ENCODE measurements at regions not wholly inside any gene's neighbourhood (a gene's known extent, or its start where the extent isn't known, plus 50 kb on each side); places are given as distances from the start of the nearest gene placed in this dataset.
"Not testable (repeated sequence)": the region's sequence is repeated elsewhere in the genome, so short reads cannot be mapped to it uniquely, and the experiment has no call there.

DNA sequence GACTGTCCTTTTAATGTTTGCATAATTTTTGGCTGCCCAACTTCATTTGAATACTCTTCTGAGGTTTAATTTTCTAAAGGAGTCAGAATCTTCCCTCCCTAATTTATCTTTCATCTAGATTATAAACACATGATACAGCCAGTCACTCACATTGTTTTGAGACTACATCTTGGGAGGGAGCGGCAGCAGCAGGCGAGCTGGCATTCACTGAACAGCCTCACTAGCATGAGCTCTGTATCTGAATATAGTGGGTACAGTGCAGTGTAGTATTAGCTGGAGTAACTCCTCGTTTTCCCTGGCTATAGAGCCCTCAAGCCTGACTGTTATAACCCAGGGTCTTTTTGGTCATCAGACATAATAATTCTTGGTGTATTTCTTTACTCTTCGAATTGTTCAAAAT is 969.2 kb upstream of the COX7C start:
- no peaks in the 10 kb centered on the region for H3K36me3 ChIP-seq (ENCODE audit: insufficient read depth, low read length)
- no peaks in the 10 kb centered on the region for H3K4me1 ChIP-seq (ENCODE audit: insufficient read depth, low read length)
- H3K9me3 ChIP-seq (ENCODE audit: control insufficient read depth, insufficient read depth, low read length) = no peaks in the 10 kb centered on the region
- no peak overlapping the region for H3K9ac ChIP-seq (ENCODE audit: low read depth, low read length)

DNA sequence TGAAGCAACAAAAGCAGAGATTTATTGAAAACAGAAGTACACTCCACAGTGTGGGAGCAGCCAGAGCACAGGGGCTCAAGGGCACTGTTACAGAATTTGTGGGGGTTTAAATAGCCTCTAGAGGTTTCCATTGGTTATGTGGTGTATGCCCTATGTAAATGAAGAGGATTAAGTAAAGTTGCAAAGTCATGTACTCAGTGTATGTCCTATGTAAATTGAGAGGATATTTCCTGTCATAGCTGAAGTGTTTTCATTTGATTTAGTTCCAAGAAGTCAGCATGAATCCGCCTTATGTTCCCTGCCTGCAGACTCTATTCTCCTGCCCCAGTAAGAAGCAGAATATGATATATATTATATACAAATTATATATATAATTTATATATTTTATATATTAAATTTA is 966.0 kb upstream of the COX7C start:
- no peak overlapping the region for H3K9ac ChIP-seq (ENCODE audit: low read depth, low read length)
- no peaks in the 10 kb centered on the region for H3K36me3 ChIP-seq (ENCODE audit: insufficient read depth, low read length)
- no peaks in the 10 kb centered on the region for H3K9me3 ChIP-seq (ENCODE audit: control insufficient read depth, insufficient read depth, low read length)
- H3K4me1 ChIP-seq (ENCODE audit: insufficient read depth, low read length) = no peaks in the 10 kb centered on the region

DNA sequence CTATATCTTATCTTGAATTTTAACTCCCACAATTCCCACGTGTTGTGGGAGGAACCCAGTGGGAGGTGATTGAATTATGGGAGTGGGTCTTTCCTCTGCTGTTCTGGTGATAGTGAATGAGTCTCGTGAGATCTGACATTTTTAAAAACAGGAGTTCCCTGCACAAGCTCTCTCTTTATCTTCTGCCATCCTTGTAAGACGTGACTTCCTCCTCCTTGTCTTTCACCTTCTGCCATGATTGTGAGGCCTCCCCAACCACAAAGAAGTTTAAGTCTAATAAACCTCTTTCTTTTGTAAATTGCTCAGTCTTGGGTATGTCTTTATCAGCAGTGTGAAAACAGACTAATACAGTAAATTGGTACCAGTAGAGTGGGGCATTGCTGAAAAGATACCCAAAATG is 963.6 kb upstream of the COX7C start:
- H3K9ac ChIP-seq (ENCODE audit: low read depth, low read length); H3K36me3 ChIP-seq (ENCODE audit: insufficient read depth, low read length); H3K9me3 ChIP-seq (ENCODE audit: control insufficient read depth, insufficient read depth, low read length); H3K4me1 ChIP-seq (ENCODE audit: insufficient read depth, low read length): not testable (repeated sequence)

DNA sequence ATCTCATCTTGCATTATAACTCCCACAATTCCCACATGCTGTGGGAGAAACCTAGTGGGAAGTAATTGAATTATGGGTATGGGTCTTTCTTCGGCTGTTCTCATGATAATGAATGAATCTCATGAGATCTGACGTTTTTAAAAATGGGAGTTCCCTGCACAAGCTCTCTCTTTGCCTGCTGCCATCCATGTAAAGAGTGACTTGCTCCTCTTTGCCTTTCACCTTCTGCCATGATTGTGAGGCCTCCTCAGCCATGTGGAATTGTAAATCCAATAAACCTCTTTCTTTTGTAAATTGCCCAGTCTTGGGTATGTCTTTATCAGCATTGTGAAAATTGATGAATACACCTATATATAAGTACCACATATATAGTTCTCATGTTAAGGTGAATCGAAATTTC is 961.7 kb upstream of the COX7C start:
- Histone ChIP-seq H3K9me3 (ENCODE audit: control insufficient read depth, insufficient read depth, low read length) (no peaks in the 10 kb centered on the region), H3K4me1 (ENCODE audit: insufficient read depth, low read length) (no peaks in the 10 kb centered on the region), H3K9ac (ENCODE audit: low read depth, low read length) (no peak overlapping the region), H3K36me3 (ENCODE audit: insufficient read depth, low read length) (no peaks in the 10 kb centered on the region)

DNA sequence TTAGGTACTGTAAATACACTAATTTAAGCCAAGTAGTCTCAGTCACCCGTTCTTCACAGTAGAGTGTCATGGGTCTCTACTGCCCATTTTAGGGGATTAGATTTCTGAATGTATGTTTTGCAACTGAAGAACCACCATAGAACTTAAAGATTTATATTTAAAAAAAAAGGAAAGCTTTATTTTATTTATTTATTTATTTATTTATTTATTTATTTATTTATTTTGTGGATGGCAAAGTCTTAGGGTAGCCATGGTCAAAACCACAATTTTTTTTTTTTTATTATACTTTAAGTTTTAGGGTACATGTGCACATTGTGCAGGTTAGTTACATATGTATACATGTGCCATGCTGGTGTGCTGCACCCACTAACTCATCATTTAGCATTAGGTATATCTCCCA is 960.4 kb upstream of the COX7C start:
- H3K4me1 ChIP-seq (ENCODE audit: insufficient read depth, low read length); H3K9me3 ChIP-seq (ENCODE audit: control insufficient read depth, insufficient read depth, low read length); H3K9ac ChIP-seq (ENCODE audit: low read depth, low read length); H3K36me3 ChIP-seq (ENCODE audit: insufficient read depth, low read length): not testable (repeated sequence)

DNA sequence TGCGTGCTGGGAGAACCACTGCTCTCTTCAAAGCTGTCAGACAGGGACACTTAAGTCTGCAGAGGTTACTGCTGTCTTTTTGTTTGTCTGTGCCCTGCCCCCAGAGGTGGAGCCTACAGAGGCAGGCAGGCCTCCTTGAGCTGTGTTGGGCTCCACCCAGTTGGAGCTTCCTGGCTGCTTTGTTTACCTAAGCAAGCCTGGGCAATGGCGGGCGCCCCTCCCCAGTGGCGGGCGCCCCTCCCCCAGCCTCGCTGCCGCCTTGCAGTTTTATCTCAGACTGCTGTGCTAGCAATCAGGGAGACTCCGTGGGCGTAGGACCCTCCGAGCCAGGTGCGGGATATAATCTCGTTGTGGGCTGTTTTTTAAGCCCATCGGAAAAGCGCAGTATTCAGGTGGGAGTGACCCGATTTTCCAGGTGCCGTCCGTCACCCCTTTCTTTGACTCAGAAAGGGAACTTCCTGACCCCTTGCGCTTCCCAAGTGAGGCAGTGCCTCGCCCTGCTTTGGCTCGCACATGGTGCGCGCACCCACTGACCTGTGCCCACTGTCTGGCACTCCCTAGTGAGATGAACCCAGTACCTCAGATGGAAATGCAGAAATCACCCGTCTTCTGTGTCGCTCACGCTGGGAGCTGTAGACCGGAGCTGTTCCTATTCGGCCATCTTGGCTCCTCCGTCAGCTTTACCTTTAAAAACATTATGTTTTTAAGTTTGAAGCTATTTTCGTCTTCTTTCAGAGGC is 954.6 kb upstream of the COX7C start:
- peak overlapping the region; percentile 33 for H3K9ac ChIP-seq (ENCODE audit: low read depth, low read length)
- H3K9me3 ChIP-seq (ENCODE audit: control insufficient read depth, insufficient read depth, low read length); H3K4me1 ChIP-seq (ENCODE audit: insufficient read depth, low read length); H3K36me3 ChIP-seq (ENCODE audit: insufficient read depth, low read length): not testable (repeated sequence)

DNA sequence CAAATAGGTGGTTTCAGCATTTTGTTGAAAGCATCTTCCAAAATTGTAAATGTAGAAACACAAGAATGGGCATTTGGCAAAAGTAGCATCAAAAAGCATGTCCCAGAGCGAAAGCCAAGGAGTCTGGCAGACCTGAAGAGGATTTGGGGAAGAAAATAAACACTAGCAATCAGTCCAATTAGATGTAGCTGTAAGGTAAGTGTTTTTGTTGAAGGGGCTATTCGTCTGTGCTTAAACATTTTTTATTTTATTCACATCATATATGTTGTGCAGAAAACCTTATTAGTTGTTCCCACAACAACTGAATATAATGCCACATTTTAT is 954.1 kb upstream of the COX7C start:
- no peaks in the 10 kb centered on the region for H3K36me3 ChIP-seq (ENCODE audit: insufficient read depth, low read length)
- H3K9ac ChIP-seq (ENCODE audit: low read depth, low read length) = peak overlapping the region; percentile 33
- no peaks in the 10 kb centered on the region for H3K4me1 ChIP-seq (ENCODE audit: insufficient read depth, low read length)
- no peaks in the 10 kb centered on the region for H3K9me3 ChIP-seq (ENCODE audit: control insufficient read depth, insufficient read depth, low read length)

DNA sequence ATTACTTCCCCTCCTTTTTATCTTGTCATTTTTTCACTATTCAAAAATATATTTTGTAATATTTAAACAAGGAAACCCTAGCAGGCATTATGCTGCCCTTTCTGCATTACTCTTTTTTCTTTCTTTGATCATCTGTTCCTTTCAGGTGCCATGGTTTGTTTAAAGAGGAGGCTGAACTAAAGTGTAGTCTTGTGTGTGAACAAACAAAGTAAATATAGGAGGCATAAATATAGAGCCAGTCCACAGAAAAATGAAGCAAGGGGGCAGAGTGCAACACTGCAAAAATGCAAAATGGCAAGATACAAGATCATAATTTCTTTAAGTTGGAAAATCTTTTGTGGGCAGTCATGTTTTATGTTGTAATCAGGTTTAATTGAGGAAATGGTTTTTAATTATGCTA is 947.3 kb upstream of the COX7C start:
- no peaks in the 10 kb centered on the region for H3K9me3 ChIP-seq (ENCODE audit: control insufficient read depth, insufficient read depth, low read length)
- H3K9ac ChIP-seq (ENCODE audit: low read depth, low read length) = no peak overlapping the region
- H3K36me3 ChIP-seq (ENCODE audit: insufficient read depth, low read length) = no peaks in the 10 kb centered on the region
- H3K4me1 ChIP-seq (ENCODE audit: insufficient read depth, low read length) = no peaks in the 10 kb centered on the region

DNA sequence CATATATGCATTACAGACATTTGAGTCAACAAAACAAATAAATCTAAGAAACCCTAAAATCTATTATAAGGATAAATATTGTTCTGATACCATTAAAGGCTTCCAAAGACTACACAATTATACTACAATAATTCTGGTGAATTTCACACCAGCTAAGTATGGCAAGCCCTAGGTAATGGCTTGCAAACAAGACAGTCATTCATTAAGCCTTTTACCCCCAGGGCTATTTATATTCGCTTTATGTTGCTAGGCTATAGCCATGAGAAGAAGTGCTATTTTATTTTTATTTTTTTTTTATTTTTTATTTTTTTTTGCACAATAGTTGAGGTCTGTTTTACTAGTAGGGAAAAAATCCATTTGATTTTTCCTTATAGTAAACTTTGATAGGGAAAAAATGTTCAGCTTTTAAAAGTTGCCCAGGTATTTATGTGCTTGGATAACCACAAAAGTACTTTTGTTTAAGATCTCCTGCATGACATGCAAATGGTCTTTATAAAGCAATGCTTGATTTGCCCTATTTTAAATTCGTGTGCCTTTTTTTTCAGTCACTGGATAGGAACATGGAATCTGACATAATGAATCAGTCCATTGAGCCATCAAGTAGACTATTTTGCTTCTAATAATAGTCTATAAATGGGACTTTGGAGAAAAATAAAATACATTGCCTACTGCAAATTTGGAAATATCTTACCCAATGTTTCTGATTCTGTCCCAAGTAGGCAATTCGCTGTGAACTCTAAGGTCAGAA is 946.3 kb upstream of the COX7C start:
- no peaks in the 10 kb centered on the region for H3K4me1 ChIP-seq (ENCODE audit: insufficient read depth, low read length)
- H3K9me3 ChIP-seq (ENCODE audit: control insufficient read depth, insufficient read depth, low read length) = no peaks in the 10 kb centered on the region
- H3K36me3 ChIP-seq (ENCODE audit: insufficient read depth, low read length) = no peaks in the 10 kb centered on the region
- no peak overlapping the region for H3K9ac ChIP-seq (ENCODE audit: low read depth, low read length)

DNA sequence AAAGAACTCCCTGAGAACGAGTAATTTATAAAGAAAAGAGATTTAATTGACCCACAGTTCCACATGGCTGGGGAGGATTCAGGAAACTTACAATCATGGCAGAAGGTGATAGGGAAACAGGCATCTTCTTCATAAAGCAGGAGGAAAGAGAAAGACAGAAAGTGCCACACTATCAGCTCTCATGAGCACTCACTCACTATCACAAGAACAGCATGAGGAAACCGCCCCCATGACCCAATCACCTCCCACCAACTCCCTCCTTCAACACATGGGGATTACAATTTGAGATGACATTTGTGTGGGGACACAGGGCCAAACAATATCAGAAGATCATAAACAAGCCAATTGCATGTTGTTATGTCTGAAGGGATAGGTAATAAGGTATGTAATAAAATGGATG is 935.9 kb upstream of the COX7C start:
- no peak overlapping the region for H3K9ac ChIP-seq (ENCODE audit: low read depth, low read length)
- H3K4me1 ChIP-seq (ENCODE audit: insufficient read depth, low read length) = no peaks in the 10 kb centered on the region
- H3K36me3 ChIP-seq (ENCODE audit: insufficient read depth, low read length) = no peaks in the 10 kb centered on the region
- H3K9me3 ChIP-seq (ENCODE audit: control insufficient read depth, insufficient read depth, low read length) = no peaks in the 10 kb centered on the region

DNA sequence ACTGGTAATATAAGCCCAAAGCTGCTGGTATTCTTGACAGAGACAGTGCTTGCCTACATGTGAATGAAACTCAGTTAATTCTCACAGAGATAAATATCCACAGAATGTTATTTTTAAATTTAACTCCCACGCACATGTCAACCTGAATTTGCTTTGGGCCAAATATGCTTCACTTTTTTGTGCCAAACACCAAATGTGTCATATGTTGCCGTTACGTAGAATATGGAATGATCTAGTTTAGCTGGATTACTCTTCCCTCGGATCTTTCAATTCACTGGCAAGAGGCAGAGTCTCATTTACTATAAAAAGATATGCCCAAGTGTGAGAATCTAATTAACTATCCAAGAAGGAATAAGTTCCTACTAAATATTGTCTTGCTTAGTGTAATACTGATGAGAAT is 933.4 kb upstream of the COX7C start:
- Histone ChIP-seq H3K9me3 (ENCODE audit: control insufficient read depth, insufficient read depth, low read length) (no peaks in the 10 kb centered on the region), H3K36me3 (ENCODE audit: insufficient read depth, low read length) (no peaks in the 10 kb centered on the region), H3K9ac (ENCODE audit: low read depth, low read length) (no peak overlapping the region), H3K4me1 (ENCODE audit: insufficient read depth, low read length) (no peaks in the 10 kb centered on the region)

DNA sequence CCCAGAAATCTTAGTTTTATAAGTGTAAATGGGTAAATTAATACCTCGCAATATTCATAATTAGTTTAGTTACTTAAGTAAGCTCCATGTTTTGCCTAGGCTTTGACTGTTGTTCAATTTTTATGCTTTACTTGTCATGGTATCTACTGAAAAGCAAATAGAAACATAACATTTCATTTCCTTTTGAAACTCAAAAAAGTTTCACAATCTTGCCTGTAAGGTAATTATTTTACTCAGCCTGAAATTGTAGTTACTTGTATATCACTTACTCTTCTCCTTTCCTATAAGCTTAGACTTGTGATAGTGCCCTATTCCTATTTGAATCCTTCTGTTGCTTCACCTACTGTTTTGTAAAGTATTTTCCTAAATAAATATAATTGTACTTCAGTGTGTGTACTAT is 914.4 kb upstream of the COX7C start:
- Histone ChIP-seq H3K9me3 (ENCODE audit: control insufficient read depth, insufficient read depth, low read length) (no peaks in the 10 kb centered on the region), H3K36me3 (ENCODE audit: insufficient read depth, low read length) (no peaks in the 10 kb centered on the region), H3K9ac (ENCODE audit: low read depth, low read length) (no peak overlapping the region), H3K4me1 (ENCODE audit: insufficient read depth, low read length) (no peaks in the 10 kb centered on the region)

DNA sequence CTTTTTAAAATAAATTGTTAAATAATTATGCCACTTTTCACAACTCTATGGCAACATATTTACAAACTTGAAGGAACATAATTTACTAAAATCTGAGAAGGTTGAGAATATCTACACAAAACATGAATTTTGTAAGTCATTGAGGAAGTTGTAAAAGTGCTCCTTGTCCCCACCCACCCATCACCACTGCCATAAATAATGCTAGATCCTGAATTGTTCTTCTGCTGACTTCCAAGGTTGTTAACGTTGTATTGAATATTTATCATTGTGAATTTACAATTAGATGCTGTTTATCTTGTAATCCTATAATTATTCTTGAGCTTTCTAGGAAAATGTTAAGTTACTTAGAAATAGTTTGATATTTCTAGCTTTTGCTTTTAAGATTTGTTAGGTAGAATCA is 908.0 kb upstream of the COX7C start:
- Histone ChIP-seq H3K9me3 (ENCODE audit: control insufficient read depth, insufficient read depth, low read length) (no peaks in the 10 kb centered on the region), H3K9ac (ENCODE audit: low read depth, low read length) (no peak overlapping the region), H3K36me3 (ENCODE audit: insufficient read depth, low read length) (no peaks in the 10 kb centered on the region), H3K4me1 (ENCODE audit: insufficient read depth, low read length) (no peaks in the 10 kb centered on the region)

DNA sequence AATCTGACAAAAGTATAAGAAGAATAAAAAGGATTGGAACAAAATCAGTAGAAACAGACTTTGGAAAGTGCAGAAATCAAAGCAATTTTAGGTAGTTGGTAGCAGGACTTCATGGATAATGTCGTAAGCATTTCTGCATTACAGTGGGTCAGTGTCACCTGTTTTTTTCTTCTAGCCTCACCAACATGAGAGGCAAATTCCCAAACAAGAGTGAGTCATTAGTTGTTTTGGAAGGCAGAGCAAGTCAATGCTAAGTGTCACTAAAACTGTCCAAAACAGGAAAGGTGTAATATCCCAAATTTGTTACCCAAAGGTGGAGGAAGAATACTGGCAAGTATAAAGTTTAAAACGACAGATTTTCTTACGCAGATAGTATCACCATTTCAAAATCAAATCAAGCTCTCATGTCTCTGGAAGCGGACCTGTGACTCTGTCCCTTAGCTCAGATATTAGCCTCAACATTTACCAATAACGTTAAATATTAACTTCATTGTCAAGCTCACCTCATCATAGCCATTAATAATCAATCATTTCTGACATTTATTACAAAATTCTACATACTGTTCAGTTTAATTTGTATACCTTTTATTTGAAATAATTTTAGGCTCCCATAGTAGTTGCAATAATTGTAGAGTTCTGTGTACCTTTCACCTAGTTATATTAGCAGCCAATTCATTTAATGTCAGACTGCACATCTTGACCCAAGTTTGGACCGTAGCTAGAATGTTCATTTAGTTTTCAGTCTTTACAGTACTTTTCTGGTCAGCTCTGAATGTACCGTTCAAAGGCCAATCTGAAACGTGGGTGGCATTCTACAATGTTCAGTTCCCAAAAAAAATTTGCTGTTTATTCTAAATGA is 901.2 kb upstream of the COX7C start:
- no peaks in the 10 kb centered on the region for H3K9me3 ChIP-seq (ENCODE audit: control insufficient read depth, insufficient read depth, low read length)
- H3K4me1 ChIP-seq (ENCODE audit: insufficient read depth, low read length) = no peaks in the 10 kb centered on the region
- H3K9ac ChIP-seq (ENCODE audit: low read depth, low read length) = no peak overlapping the region
- H3K36me3 ChIP-seq (ENCODE audit: insufficient read depth, low read length) = no peaks in the 10 kb centered on the region

DNA sequence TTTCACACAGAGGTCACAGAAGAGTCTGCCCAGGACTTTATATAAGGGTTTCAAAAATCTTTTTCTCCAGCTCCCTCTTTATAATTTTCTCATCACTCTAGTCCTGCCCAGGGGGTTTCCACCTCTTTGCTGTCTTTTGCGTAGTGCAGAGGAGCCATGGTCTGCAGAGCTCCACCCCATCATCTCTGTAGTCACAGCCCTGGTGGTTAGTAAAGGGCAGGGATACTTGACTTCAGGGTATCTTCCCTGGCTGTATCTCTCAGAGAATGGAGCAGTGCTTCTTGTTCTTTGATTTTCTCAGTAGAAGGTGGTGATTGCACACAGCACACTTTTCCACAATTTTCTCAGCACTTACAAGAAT is 900.6 kb upstream of the COX7C start:
- no peaks in the 10 kb centered on the region for H3K9me3 ChIP-seq (ENCODE audit: control insufficient read depth, insufficient read depth, low read length)
- H3K9ac ChIP-seq (ENCODE audit: low read depth, low read length) = no peak overlapping the region
- H3K4me1 ChIP-seq (ENCODE audit: insufficient read depth, low read length) = no peaks in the 10 kb centered on the region
- H3K36me3 ChIP-seq (ENCODE audit: insufficient read depth, low read length) = no peaks in the 10 kb centered on the region
